ENCODE measurements at regions not wholly inside any gene's neighbourhood (a gene's known extent, or its start where the extent isn't known, plus 50 kb on each side); places are given as distances from the start of the nearest gene placed in this dataset.

DNA sequence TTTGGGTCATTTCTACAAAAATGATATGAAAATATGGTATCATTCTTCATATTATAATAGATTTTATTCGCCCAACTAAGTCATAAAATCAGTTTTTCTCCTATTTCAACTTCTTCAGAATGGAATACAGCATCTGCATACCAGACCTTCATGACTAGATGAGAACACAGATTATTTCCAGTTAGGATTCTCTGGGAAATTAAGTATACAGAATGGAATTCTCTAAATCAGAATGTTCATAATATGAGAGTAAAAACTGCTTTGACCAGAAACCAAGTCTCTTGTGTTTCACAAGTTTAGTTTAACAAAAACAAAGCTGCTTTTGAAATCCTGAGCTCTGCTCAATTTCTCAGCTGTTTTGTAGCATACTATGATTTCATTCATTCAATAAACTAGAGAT, 160.3 kb upstream of the SEMA3A start:
- TF ChIP-seq, protein P1, sequence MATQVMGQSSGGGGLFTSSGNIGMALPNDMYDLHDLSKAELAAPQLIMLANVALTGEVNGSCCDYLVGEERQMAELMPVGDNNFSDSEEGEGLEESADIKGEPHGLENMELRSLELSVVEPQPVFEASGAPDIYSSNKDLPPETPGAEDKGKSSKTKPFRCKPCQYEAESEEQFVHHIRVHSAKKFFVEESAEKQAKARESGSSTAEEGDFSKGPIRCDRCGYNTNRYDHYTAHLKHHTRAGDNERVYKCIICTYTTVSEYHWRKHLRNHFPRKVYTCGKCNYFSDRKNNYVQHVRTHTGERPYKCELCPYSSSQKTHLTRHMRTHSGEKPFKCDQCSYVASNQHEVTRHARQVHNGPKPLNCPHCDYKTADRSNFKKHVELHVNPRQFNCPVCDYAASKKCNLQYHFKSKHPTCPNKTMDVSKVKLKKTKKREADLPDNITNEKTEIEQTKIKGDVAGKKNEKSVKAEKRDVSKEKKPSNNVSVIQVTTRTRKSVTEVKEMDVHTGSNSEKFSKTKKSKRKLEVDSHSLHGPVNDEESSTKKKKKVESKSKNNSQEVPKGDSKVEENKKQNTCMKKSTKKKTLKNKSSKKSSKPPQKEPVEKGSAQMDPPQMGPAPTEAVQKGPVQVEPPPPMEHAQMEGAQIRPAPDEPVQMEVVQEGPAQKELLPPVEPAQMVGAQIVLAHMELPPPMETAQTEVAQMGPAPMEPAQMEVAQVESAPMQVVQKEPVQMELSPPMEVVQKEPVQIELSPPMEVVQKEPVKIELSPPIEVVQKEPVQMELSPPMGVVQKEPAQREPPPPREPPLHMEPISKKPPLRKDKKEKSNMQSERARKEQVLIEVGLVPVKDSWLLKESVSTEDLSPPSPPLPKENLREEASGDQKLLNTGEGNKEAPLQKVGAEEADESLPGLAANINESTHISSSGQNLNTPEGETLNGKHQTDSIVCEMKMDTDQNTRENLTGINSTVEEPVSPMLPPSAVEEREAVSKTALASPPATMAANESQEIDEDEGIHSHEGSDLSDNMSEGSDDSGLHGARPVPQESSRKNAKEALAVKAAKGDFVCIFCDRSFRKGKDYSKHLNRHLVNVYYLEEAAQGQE (IDR thresholded peaks at IDR 0.05; ENCODE audit: insufficient read depth in 1 of 2, low read depth in 2 of 2, low read length in 2 of 2) = no peak
- TF ChIP-seq TAF1 (IDR thresholded peaks at IDR 0.05; ENCODE audit: borderline replicate concordance, insufficient read depth, low read length) = no peak
- TF ChIP-seq FOXP2 (optimal IDR thresholded peaks at IDR 0.05; ENCODE audit: borderline replicate concordance, extremely low read depth, extremely low read length, insufficient read depth) = no peak
- TF ChIP-seq POLR2AphosphoS5 (IDR thresholded peaks at IDR 0.05; ENCODE audit: low read depth, low read length) = no peak
- no peak for TF ChIP-seq SIN3A (IDR thresholded peaks at IDR 0.05; ENCODE audit: borderline replicate concordance, insufficient read depth, low read length)

DNA sequence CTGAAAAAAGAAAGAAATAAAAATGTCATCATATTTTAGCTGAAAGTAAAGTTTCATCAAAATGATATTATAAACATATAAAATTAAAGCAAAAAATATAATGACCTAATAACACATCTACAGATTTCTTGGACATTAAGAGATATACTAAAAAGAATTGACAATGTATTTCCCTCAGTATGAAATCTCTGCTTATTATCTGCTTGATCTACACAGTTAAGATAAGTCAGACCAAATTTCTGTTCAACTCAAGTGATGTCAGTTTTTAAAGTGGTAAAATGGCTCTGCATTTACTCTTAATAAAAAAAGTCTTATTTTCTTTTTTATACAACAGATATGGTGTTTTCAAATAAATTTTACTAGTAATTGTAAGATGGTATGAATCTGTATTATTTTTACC, 159.4 kb upstream of the SEMA3A start:
- TF ChIP-seq POLR2AphosphoS5 (IDR thresholded peaks at IDR 0.05; ENCODE audit: low read depth, low read length) (no peak), FOXP2 (optimal IDR thresholded peaks at IDR 0.05; ENCODE audit: borderline replicate concordance, extremely low read depth, extremely low read length, insufficient read depth) (no peak), TAF1 (IDR thresholded peaks at IDR 0.05; ENCODE audit: borderline replicate concordance, insufficient read depth, low read length) (no peak), SIN3A (IDR thresholded peaks at IDR 0.05; ENCODE audit: borderline replicate concordance, insufficient read depth, low read length) (no peak)
- TF ChIP-seq, protein P1 (IDR thresholded peaks at IDR 0.05; ENCODE audit: insufficient read depth in 1 of 2, low read depth in 2 of 2, low read length in 2 of 2) = no peak

DNA sequence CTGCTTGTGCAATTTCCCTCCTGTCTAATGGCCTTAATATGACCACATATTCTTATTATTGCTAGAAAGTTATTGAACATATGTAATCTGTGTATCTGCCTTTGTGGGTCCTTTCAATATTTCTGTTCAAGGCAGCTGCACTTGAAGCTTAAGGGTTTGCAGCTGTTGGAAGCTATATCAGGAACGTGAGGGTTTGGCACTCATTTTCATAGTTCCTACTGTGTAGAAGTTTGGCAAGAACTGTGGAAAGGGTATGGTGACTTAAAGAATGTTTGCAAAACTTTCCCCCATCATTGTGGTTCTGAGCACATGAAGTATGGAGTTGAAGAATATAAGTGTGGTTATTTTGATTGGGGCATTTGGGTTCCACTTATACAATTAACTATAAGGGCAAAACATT, 144.7 kb upstream of the SEMA3A start:
- TF ChIP-seq, protein P1 (IDR thresholded peaks at IDR 0.05; ENCODE audit: insufficient read depth in 1 of 2, low read depth in 2 of 2, low read length in 2 of 2) = no peak
- no peak for TF ChIP-seq POLR2AphosphoS5 (IDR thresholded peaks at IDR 0.05; ENCODE audit: low read depth, low read length)
- TF ChIP-seq SIN3A (IDR thresholded peaks at IDR 0.05; ENCODE audit: borderline replicate concordance, insufficient read depth, low read length) = no peak
- TF ChIP-seq FOXP2 (optimal IDR thresholded peaks at IDR 0.05; ENCODE audit: borderline replicate concordance, extremely low read depth, extremely low read length, insufficient read depth) = no peak
- TF ChIP-seq TAF1 (IDR thresholded peaks at IDR 0.05; ENCODE audit: borderline replicate concordance, insufficient read depth, low read length) = no peak

DNA sequence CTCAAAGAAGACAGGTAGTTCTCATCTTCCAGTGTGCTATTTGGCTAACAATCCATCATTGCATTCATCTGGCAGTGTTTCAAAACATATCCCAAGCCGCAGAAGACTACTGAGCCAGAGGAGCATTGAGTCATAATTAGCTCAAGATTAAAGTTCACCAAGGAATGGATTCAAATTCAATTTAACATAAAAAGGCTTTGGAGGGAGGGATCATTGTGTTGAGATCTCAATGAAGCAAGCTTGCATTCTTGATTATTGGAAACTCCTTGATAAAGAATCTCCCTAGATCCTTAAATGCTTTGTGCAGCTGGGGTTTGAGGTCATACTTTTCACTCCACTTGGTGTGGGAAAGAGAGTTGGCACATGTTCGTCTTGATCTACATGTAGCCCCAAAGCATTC, 142.8 kb upstream of the SEMA3A start:
- TF ChIP-seq, protein P1 (IDR thresholded peaks at IDR 0.05; ENCODE audit: insufficient read depth in 1 of 2, low read depth in 2 of 2, low read length in 2 of 2) = no peak
- TF ChIP-seq TAF1 (IDR thresholded peaks at IDR 0.05; ENCODE audit: borderline replicate concordance, insufficient read depth, low read length) (no peak), FOXP2 (optimal IDR thresholded peaks at IDR 0.05; ENCODE audit: borderline replicate concordance, extremely low read depth, extremely low read length, insufficient read depth) (no peak), POLR2AphosphoS5 (IDR thresholded peaks at IDR 0.05; ENCODE audit: low read depth, low read length) (no peak), SIN3A (IDR thresholded peaks at IDR 0.05; ENCODE audit: borderline replicate concordance, insufficient read depth, low read length) (no peak)

DNA sequence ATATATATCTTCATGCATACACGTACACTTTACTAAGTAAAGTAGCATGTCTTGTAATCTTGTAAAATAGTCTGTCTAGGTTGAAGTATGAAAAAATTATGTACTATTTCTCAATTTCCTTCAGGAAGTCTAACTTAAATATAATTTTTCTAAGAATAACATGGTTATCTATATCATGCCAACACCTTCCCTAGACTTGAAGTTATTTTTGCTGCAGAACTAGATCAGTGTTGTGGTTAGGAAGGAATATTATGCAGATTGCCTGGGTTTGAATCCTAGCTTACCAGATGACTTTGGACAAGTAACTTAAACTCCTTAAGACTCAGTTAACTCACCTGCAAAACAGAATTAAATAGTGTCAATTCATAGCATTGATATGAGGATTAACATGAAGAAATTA, 142.2 kb upstream of the SEMA3A start:
- TF ChIP-seq, protein P1 (IDR thresholded peaks at IDR 0.05; ENCODE audit: insufficient read depth in 1 of 2, low read depth in 2 of 2, low read length in 2 of 2) = no peak
- TF ChIP-seq SIN3A (IDR thresholded peaks at IDR 0.05; ENCODE audit: borderline replicate concordance, insufficient read depth, low read length) (no peak), TAF1 (IDR thresholded peaks at IDR 0.05; ENCODE audit: borderline replicate concordance, insufficient read depth, low read length) (no peak), POLR2AphosphoS5 (IDR thresholded peaks at IDR 0.05; ENCODE audit: low read depth, low read length) (no peak), FOXP2 (optimal IDR thresholded peaks at IDR 0.05; ENCODE audit: borderline replicate concordance, extremely low read depth, extremely low read length, insufficient read depth) (no peak)

Data from PFSK-1 (cell line).